ENCODE measurements at regions not wholly inside any gene's neighbourhood (a gene's known extent, or its start where the extent isn't known, plus 50 kb on each side); places are given as distances from the start of the nearest gene placed in this dataset.

- TF ChIP-seq CTCF (optimal IDR thresholded peaks at IDR 0.05 in 1 of 3, IDR thresholded peaks at IDR 0.05 in 1 of 3, conservative IDR thresholded peaks at IDR 0.05 in 1 of 3; ENCODE audit: extremely low read depth in 1 of 3, insufficient read depth in 2 of 3, low read length in 3 of 3) (no peak), EZH2 (IDR thresholded peaks at IDR 0.05; ENCODE audit: low read length) (no peak)
Observed at GRCh38 chr18:8501044-8501443, 108.2 kb upstream of the RAB12 start.

Measured in keratinocyte (primary cell).